NCI-H748 treated with DMSO at 0.1 percent for 48 hours (cell line): ENCODE measurements at regions not wholly inside any gene's neighbourhood (a gene's known extent, or its start where the extent isn't known, plus 50 kb on each side); places are given as distances from the start of the nearest gene placed in this dataset.

ENCODE experiments used
- DNase-seq: peaks from one replicate; lab custom pipeline; 2025; lab: John Stamatoyannopoulos, UW

DNA sequence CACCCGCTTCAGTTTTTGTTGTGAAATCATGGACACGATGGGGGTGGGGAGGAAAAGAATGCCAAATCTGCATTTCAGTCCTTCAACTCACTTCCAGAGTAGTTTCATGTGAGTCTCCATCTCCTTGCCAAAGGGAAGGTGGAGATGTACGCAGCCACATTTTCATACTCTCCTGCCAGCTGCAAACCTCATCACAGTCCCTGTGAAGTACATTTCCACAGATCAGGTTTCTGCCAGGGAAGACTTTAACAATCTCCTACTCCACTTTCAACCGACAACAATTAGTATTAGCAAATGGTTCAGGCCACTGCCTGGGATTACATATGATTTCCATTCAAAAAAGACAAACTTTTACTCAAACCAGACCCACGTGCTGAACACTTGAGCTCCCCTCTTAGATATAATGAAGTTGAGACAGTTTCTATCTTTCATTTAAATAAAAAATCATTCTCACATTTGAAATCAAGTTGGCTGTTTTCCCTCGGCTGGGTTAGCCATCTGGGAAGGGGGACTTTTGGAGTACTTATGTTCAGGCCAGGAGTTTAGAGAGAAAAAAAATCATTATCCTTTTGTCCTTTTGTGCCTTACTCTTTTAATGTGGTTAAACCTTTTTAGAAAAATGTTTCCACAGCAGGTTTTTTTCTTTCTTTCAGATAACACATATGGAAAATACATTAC, 51.0 kb upstream of the CEP162 start:
- DNase-seq = no peak
